ENCODE measurements at regions not wholly inside any gene's neighbourhood (a gene's known extent, or its start where the extent isn't known, plus 50 kb on each side); places are given as distances from the start of the nearest gene placed in this dataset.

- DNase-seq (ENCODE audit: low read depth in 2 of 2) = no peak
Observed at GRCh38 chr9:129506041-129506440, 114.9 kb downstream of the C9orf50 start.

- DNase-seq (ENCODE audit: low read depth in 2 of 2) = no peak
Observed at GRCh38 chr9:129505270-129505902, 115.5 kb downstream of the C9orf50 start.

DNA sequence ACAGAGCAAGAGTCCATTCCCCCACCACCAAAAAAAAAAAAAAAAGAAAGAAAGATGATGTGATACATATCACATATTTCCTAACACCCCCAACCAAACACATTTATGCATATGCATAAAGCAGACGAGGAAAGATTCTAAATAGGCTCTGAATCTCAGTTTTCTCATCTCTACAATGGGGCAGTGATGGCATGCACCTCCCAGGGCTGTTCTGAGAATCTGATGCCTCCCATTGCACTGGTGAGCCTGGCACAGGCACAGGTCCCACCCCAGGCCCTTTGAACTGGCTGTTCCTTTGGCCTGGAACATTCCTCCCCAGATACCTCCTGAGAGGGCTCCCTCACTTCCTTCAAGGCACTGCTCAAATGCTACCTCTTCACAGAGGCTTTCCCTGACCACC lies 116.5 kb downstream of the C9orf50 start:
- no peak for DNase-seq (ENCODE audit: low read depth in 2 of 2)

DNA sequence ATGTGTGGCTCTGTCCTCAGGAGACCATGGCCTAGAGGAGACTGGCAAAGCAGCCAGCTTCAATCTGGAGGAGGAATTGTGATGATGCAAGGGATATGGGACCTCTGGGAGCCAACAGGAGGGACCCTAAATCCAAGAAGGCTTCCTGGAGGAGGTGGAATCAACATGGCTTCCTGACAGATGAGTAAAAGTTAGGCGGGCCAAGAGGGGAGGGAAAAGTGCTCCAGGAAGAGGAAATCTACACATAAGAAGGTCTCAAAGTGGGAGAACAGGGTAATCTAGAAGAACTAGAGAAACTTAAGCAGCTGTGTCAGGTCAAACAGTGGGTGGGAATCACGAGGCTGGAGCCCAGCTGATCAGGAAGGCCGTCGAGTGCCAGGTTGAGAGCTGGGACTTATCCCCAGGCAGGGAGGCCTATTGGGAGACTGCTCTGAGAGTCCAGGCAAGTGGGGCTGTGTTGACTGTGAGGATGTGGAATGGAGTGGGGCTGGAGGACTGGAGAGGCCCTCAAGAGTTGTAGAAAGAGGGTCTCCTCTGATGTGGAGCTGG lies 119.1 kb downstream of the C9orf50 start:
- DNase-seq (ENCODE audit: low read depth in 2 of 2) = no peak

DNA sequence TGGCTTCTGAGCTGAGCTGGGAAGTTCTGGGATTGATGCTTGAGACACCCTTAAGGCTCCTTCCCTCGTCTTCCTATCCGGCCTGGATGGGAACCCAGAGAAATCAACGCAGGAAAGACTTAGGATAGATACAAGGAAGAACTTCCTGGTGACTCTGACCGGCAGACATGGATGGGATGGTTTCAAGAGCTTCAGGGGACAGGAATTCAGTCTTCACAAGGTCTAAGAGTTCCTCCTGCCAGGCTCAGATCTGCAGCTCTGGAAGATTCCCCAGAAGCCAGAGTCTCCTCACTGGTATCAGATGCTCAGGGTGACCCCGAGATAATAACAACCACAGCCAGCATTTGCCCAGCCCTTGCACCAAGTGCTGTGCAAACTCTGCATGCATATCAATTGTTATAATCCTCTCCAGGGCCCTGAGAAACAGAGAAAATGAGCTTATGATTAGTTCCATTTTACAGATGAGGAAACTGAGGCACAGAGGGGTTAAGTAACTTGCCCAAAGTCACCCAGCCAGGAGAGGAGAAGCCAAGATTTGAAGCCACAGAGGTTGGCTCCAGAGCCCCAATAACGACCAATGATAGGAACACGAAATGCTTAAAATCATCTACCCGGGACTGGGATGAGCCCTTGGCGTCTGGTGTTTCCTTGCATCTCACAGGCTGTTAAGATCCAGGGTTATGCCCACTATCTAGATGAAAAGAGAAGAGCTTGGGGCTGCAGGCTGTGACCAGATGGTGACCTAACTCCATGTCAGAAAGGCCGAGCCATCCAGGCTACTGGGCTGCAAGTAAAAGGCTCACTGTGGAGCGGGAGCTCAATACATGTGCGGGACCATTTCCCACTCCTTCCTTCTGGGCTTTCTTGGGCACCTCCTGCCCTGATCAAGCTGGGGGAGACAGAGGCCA lies 119.8 kb downstream of the C9orf50 start:
- DNase-seq (ENCODE audit: low read depth in 2 of 2) = no peak

- no peak for DNase-seq (ENCODE audit: low read depth in 2 of 2)
Observed at GRCh38 chr9:129500161-129500862, 120.6 kb downstream of the C9orf50 start.

DNA sequence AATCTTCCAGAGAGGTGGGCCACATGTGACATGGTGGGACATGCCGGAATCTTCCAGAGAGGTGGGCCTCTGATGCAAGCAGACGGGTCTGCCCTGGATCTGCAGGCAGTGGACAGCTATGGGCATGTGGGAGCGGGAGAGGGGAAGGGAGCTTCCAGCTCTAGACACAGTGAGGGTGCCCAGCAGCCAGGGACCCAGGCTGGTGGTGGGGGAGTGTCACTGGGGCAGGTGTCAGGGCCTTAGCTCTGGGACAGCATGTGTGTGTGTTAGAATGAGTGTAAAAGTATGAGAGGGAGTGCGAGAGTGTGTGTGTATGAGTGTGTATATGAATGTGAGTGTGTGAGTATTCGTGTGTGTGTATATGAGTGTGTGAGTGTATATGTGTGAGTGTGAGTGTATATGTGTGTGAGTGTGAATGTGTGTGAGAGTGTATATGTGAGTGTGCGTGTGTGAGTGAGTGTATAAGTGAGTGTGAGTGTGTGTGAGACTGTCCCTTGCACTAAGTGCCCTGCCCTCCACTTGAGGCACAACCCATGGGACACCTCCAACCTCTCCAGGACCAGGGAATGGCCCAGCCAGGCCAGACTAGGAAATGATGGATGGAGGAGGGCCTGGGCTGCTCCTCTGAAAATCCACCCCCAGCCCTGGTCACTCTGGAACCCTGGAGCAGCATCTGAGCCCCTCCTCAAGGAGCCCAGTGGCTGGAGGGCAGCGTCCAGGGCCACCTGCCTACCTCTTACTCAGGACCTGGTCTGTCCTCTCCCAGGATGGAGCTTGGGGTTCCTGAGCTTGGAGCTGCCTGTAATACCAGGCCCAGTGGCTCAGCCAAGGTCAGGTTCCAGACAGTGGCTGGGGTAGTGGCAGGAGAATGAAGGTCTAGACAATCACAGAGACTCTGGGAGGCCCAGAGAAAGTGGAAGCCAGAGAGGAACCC lies 122.2 kb downstream of the C9orf50 start:
- no peak for DNase-seq (ENCODE audit: low read depth in 2 of 2)

- DNase-seq (ENCODE audit: low read depth in 2 of 2) = no peak
Observed at GRCh38 chr9:129497813-129498450, 123.0 kb downstream of the C9orf50 start.

DNA sequence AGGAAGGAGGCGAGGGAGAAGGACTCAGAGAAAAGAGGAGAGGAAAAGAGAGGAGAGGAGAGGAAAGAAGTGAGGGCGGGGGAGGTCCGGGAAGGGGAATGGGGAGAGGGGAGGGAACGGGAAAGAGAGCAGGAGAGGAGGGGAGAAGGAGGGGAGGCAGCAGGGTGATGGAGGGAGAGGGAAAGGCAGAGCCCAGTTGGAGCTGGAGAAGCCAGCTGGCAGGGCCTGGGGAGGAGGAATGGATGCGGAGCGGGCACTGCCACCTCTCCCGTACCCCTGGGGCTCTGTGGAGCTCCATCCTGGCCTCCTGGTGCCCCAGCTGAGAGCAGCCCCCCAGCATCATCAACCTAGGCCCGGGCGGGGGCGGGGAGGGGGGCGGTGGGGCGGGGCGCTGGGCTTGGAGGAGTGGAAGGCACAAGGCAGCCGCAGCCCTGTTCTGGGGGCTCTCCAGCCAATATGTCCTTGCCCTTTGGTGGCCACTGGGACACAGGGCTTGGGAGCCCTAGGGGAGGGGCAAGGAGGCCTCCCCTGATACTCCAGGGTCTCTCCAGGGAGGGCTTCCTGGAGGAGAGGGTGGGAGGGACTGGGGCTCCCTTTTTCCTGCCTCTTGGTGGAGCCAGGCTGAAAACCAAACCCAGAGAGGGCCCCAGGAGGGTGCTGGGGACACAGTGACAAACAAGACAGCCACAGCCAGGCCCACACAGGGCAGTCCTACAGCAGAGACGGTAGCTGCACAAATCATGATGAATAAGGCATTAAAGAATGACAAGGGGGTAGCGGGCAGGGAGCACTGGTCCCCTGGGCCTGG lies 123.7 kb downstream of the C9orf50 start:
- no peak for DNase-seq (ENCODE audit: low read depth in 2 of 2)

- DNase-seq (ENCODE audit: low read depth in 2 of 2) = peak; percentile 62 to 67
Observed at GRCh38 chr9:129496473-129497004, 124.4 kb downstream of the C9orf50 start.

DNA sequence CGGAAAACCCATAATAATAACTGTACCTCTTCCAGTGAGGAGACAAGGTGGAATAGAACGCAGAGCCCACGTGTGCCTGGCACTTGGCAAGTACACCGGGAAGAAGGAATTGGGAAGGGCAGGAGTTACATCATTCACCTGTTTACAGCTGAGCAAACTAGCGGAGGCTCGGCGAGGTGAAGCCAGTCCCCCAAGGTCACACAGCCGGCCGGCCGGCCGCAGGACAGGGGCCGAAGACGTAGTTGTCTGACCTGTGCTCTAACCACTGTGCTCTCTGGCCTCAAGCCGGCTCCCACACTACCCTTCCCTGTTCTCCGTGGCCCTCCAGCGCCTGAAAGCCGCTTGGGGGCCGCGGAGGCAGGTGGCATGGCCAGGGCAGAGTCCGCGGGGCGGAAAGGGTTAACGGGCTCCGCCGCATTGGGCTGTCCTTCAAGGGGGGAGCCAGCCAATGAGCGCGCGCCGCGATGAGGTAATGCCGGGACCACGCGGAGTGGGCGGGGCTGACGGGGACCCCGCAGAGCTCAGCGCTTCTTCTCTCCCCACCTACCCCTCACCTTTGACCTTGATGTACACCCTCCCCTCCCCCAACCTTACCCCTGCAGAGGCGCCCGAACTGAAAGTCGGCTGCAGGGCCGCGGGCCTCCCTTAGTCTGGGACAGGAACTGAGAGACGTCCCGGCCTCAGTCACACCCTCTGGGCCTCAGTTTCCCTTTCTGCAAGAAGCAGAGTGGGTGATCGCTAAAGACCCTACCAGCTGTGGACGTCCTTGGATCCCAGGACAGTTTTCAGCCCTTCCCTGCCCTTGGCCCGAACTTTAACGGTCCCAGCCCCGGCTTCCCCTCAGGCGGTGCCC lies 125.1 kb downstream of the C9orf50 start:
- DNase-seq (ENCODE audit: low read depth in 2 of 2) = peak; percentile 55 to 66

- DNase-seq (ENCODE audit: low read depth in 2 of 2) = no peak
Observed at GRCh38 chr9:129494113-129494789, 126.7 kb downstream of the C9orf50 start.

DNA sequence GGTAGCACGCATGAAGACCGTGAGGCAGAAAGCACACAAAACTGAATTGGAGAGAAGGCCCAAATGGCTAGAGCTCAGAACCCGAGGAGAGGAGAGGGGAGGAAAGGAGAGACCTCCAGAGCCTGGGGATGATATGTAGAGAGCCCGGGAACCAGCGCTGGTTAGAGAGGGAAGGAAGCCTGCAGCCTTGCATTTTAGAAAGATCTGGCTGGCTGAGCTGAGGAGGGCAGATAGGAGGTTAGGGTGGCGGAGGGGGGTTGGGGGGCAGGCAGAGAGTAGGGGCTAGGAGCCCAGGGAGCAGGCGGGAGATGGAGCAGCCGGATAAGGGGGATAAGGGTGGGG lies 127.2 kb downstream of the C9orf50 start:
- DNase-seq (ENCODE audit: low read depth in 2 of 2) = no peak

DNA sequence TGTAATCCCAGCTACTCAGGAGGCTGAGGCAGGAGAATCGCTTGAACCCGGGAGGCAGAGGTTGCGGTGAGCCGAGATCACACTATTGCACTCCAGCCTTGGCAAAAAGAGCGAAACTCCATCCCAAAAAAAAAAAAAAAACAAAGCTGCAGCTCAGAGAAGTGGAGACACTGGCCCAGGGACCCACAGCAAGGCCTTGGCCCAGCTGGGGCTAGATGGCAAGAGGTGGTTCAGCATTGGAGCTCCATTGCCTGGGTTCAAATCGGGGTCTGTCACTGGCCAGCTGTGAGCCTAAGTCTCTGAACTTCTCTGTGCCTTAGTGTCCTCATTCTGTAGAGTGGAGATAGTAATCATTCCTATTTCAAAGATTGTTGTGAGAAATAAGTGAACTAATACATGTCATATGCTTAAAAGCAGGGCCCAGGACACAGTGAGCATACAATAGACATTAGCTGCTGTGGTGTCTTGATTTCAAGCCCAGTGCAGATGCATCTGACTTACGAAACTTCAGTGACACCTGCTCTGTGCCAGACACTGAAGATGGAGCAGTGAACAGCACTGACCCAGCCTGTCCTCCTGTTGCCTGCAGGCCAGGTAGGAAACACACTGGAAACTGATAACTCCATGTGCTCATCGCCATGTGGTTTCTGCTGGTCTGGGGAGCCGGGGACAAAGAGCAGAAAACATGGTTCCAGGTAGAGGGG lies 127.7 kb downstream of the C9orf50 start:
- DNase-seq (ENCODE audit: low read depth in 2 of 2) = no peak

- no peak for DNase-seq (ENCODE audit: low read depth in 2 of 2)
Observed at GRCh38 chr9:129491487-129491855, 129.4 kb downstream of the C9orf50 start.

DNA sequence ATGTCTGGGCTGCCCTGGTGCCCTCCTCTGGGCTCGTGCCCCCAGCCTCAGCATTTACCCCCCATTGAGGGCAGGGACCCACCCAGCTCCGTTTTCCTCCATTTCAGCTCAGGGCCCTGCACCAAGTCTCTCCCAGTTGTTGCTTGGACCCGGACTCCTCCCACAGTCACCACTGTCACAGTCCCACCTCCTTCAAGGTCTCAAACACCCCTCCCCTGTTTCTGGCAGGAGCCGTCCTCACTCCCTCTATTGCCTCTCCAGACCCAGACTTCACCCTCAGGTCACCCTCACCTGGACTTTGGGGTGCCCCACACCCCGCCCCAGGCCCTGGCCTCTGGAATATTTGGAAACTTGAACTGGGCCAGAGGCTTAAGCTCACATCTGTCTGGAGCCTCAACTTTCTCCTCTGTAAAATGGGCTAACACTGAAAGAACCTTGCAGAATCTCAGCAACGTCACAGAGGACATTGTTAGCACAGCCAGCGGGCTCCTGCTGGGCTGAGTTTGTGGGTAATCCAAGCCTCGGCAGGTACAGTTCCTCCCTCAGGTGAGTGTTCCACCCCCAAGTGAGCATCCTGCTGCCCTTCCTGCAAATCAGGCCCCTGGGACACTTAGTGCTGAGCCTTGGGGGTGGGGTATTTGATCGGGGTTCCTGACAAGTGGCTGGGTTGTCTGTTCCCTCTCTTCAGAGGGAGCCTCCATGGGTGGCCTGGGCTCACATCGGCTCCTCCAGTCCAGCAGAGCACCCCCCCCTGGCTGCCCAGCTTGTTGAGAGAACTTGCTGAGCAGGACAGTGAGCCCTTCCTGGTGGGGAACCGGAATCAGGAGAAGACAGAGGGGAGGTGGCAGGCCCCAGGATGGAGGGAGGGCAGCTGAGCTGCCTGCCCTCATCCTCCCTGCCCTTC lies 130.1 kb downstream of the C9orf50 start:
- no peak for DNase-seq (ENCODE audit: low read depth in 2 of 2)
